CD4-positive, alpha-beta memory T cell (primary cell): ENCODE measurements at regions not wholly inside any gene's neighbourhood (a gene's known extent, or its start where the extent isn't known, plus 50 kb on each side); places are given as distances from the start of the nearest gene placed in this dataset.

Source experiments
- CTCF ChIA-PET: fragments of 350-600 bp; sonication (Branson Sonifier 250); formaldehyde crosslinking; loops from one replicate; lab custom pipeline; 2021; ENCODE audit warnings: inconsistent platforms; ENCODE audit not compliant: partially characterized antibody; lab: Charles Lee
- POLR2A ChIA-PET: fragments of 350-600 bp; sonication (Branson Sonifier 250); formaldehyde crosslinking; loops from one replicate; lab custom pipeline; 2021; ENCODE audit not compliant: partially characterized antibody; lab: Charles Lee
- DNase-seq, 5 donors: peaks; one replicate each; pipeline versions ENCODE4 v3.0.0 to v3.0.0-alpha.2; 2020 to 2022; ENCODE audit warnings: mixed read lengths in 1 of 5
- H3K27ac ChIP-seq: one replicate; pipeline ENCODE4 v1.7.0; 2013; ENCODE audit warnings: low read depth, low read length
- H3K27me3 ChIP-seq: 2 replicates; pipeline ENCODE4 v1.7.0; 2013; ENCODE audit warnings: mild to moderate bottlenecking, low read length, moderate library complexity; ENCODE audit not compliant: insufficient read depth
- H3K36me3 ChIP-seq: 2 replicates; pipeline ENCODE4 v1.7.0; 2013; ENCODE audit warnings: mild to moderate bottlenecking, low read length, moderate library complexity; ENCODE audit not compliant: insufficient read depth
- H3K4me1 ChIP-seq: 2 replicates; pipeline ENCODE4 v1.7.0; 2013; ENCODE audit warnings: mild to moderate bottlenecking, low read length, moderate library complexity; ENCODE audit not compliant: insufficient read depth
- H3K4me3 ChIP-seq, 2 donors: one replicate each; pipeline ENCODE4 v1.7.0; 2013; ENCODE audit warnings: low read length in 2 of 2, mild to moderate bottlenecking in 1 of 2
- H3K9me3 ChIP-seq, 2 donors: one replicate each; pipeline ENCODE4 v1.7.0; 2013; ENCODE audit warnings: low read length in 2 of 2, control low read depth in 1 of 2; ENCODE audit not compliant: control insufficient read depth in 1 of 2
- H3K27ac Mint-ChIP-seq, 7 donors: one replicate each; pipeline ENCODE4 v1.8.0; 2020 to 2021; ENCODE audit warnings: mixed read lengths in 7 of 7, mild to moderate bottlenecking in 6 of 7, inconsistent platforms in 3 of 7, moderate library complexity in 3 of 7
- H3K27me3 Mint-ChIP-seq, 2 donors: one replicate each; pipeline ENCODE4 v1.8.0; 2020 to 2021; ENCODE audit warnings: mixed read lengths in 2 of 2
- H3K36me3 Mint-ChIP-seq, 2 donors: one replicate each; pipeline ENCODE4 v1.8.0; 2020 to 2021; ENCODE audit warnings: mixed read lengths in 2 of 2, inconsistent platforms in 1 of 2, mild to moderate bottlenecking in 1 of 2
- H3K4me1 Mint-ChIP-seq, 4 donors: one replicate each; pipeline ENCODE4 v1.8.0; 2020 to 2021; ENCODE audit warnings: mixed read lengths in 4 of 4, mild to moderate bottlenecking in 1 of 4
- H3K4me3 Mint-ChIP-seq, 8 donors: one replicate each; pipeline ENCODE4 v1.8.0; 2020 to 2021; ENCODE audit warnings: mixed read lengths in 8 of 8, mild to moderate bottlenecking in 7 of 8, moderate library complexity in 6 of 8, inconsistent platforms in 3 of 8
- H3K9me3 Mint-ChIP-seq, 8 donors: one replicate each; pipeline ENCODE4 v1.8.0; 2020 to 2021; ENCODE audit warnings: mixed read lengths in 8 of 8, mild to moderate bottlenecking in 5 of 8, inconsistent platforms in 3 of 8, moderate library complexity in 1 of 8
- intact Hi-C: fragments of 100-400 bp; cut with micrococcal nuclease; formaldehyde crosslinking; loops from one replicate; pipeline ENCODE4 v1.15.1; 2023

DNA sequence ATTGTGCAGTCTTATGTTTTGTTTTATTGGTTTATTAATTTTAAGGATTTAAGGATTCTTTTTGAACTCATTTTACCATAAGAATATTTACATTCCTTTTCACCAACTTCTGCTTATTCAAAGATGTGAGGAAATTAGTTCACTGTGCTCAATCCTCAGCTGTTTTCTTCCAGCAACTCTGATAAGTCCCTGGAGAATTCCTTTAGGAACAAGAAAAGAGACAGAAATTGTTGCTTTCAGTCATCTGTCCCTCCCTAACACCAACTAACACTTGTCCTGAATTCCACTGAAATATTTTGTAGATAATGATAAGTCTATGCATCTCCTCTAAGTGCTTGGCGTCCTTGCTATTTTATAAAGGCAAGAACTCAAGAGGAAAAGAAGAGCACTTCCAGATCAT, 334.8 kb upstream of the MARCKS start:
- Mint-ChIP-seq H3K36me3 (no peaks in the 10 kb centered on the region), H3K4me1 (no peaks in the 10 kb centered on the region), H3K4me3 (no peak overlapping the region), H3K9me3 (no peaks in the 10 kb centered on the region), H3K27ac (no peak overlapping the region), H3K27me3 (peaks cover 0 to 2% of the 10 kb centered on the region in 2 donors)
- no peaks in the 10 kb centered on the region for H3K9me3 ChIP-seq
- ChIA-PET CTCF (no interaction called here), POLR2A (no interaction called here)
- H3K4me1 ChIP-seq = no peaks in the 10 kb centered on the region
- H3K36me3 ChIP-seq = no peaks in the 10 kb centered on the region
- H3K27me3 ChIP-seq = no peaks in the 10 kb centered on the region
- H3K27ac ChIP-seq = no peak overlapping the region
- intact Hi-C loops = no loop called here
- DNase-seq = no peak
- H3K4me3 ChIP-seq = no peak overlapping the region

- ChIA-PET POLR2A (no interaction called here), CTCF (no interaction called here)
- no peak for DNase-seq
- H3K27me3 Mint-ChIP-seq = peaks cover 0 to 2% of the 10 kb centered on the region in 2 donors
- no peaks in the 10 kb centered on the region for H3K9me3 Mint-ChIP-seq
- no peak overlapping the region for H3K27ac Mint-ChIP-seq
- no peak overlapping the region for H3K4me3 ChIP-seq
- H3K4me3 Mint-ChIP-seq = no peak overlapping the region
- no peaks in the 10 kb centered on the region for H3K27me3 ChIP-seq
- H3K36me3 ChIP-seq = no peaks in the 10 kb centered on the region
- H3K4me1 Mint-ChIP-seq = no peaks in the 10 kb centered on the region
- H3K36me3 Mint-ChIP-seq = no peaks in the 10 kb centered on the region
- H3K9me3 ChIP-seq = no peaks in the 10 kb centered on the region
- no peaks in the 10 kb centered on the region for H3K4me1 ChIP-seq
- H3K27ac ChIP-seq = no peak overlapping the region
- intact Hi-C loops = no loop called here
These were observed 332.3 kb upstream of the MARCKS start for GRCh38 chr6:113524826-113525225.

DNA sequence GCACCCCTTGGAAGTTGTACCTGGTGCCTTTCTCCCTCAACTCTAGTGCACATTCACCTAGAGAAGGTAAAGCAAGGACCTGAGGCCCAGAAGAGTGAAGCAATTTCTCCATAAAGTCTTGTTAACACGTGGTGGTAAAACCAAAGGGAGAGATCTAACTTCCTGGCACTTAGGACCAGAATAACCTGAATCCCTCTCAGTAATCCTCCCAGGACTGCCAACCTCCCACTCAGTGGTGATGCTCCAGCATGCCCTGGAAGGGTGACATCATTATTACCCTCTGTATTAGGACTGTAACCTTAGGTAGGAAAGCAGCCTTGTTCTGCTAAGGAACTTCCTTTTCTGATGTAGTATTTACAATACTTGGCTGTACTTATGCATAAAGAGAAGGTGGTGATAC, 330.6 kb upstream of the MARCKS start:
- H3K4me3 Mint-ChIP-seq = no peak overlapping the region
- H3K4me1 Mint-ChIP-seq = no peaks in the 10 kb centered on the region
- H3K27ac Mint-ChIP-seq = no peak overlapping the region
- H3K4me1 ChIP-seq = no peaks in the 10 kb centered on the region
- H3K36me3 ChIP-seq = no peaks in the 10 kb centered on the region
- no peak overlapping the region for H3K4me3 ChIP-seq
- no peaks in the 10 kb centered on the region for H3K36me3 Mint-ChIP-seq
- peaks cover 0 to 2% of the 10 kb centered on the region in 2 donors for H3K27me3 Mint-ChIP-seq
- no peaks in the 10 kb centered on the region for H3K9me3 ChIP-seq
- peaks cover 0 to 4% (median 0%) of the 10 kb centered on the region in 8 donors for H3K9me3 Mint-ChIP-seq
- DNase-seq = no peak
- no peaks in the 10 kb centered on the region for H3K27me3 ChIP-seq
- POLR2A ChIA-PET = no interaction called here
- no peak overlapping the region for H3K27ac ChIP-seq
- intact Hi-C loops = no loop called here
- CTCF ChIA-PET = no interaction called here

DNA sequence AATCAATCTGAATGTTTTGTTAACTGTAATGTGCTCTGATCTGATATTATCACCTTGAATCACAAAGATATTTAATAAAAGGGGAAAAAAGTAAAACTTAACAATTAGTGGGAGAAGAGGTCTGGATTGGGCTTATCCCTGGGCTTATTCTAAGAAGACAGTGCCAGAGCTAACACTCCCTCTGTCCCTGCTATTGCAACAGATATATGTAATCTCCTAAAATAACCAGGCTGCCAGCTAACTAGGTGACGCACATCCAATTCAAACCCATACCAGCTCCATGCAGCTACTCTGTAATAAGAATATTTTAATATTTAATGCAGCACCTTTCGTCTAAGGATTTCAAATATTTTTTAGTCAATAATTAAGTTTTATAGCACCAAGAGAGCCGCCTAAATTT, 330.1 kb upstream of the MARCKS start:
- DNase-seq = no peak
- H3K27me3 Mint-ChIP-seq = peaks cover 0 to 2% of the 10 kb centered on the region in 2 donors
- Histone ChIP-seq H3K9me3 (no peaks in the 10 kb centered on the region), H3K27me3 (no peaks in the 10 kb centered on the region), H3K27ac (no peak overlapping the region), H3K4me1 (no peaks in the 10 kb centered on the region), H3K36me3 (no peaks in the 10 kb centered on the region), H3K4me3 (no peak overlapping the region)
- ChIA-PET CTCF (no interaction called here), POLR2A (no interaction called here)
- no peak overlapping the region for H3K4me3 Mint-ChIP-seq
- H3K36me3 Mint-ChIP-seq = no peaks in the 10 kb centered on the region
- no peak overlapping the region for H3K27ac Mint-ChIP-seq
- intact Hi-C loops = no loop called here
- no peaks in the 10 kb centered on the region for H3K4me1 Mint-ChIP-seq
- H3K9me3 Mint-ChIP-seq = peaks cover 0 to 4% (median 0%) of the 10 kb centered on the region in 8 donors

GRCh38 chr6:113528111-113528510, 329.0 kb upstream of the MARCKS start:
- POLR2A ChIA-PET = no interaction called here
- intact Hi-C loops = no loop called here
- H3K27ac Mint-ChIP-seq = no peak overlapping the region

DNA sequence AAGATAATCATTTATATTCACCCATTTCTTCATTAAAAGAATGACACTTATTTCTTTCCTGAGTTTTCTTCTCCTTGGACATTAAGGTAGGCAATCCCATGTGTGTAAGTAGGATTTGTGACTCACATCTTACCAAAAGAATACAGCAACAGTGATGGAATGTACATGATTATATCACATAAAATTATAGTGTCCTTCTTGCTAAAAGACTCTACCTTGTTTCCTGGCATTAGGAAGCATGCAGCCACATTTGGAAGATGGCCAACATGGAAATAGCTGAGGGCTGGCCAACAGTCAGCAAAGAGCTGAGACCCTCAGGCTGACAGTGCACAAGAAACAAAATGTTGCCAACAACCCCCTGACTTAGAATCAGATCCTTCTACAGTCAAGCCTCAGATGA, 327.9 kb upstream of the MARCKS start:
- ChIA-PET CTCF (no interaction called here), POLR2A (no interaction called here)
- H3K36me3 Mint-ChIP-seq = no peaks in the 10 kb centered on the region
- intact Hi-C loops = no loop called here
- DNase-seq = no peak
- H3K27me3 ChIP-seq = no peaks in the 10 kb centered on the region
- H3K4me3 Mint-ChIP-seq = no peak overlapping the region
- no peak overlapping the region for H3K4me3 ChIP-seq
- no peaks in the 10 kb centered on the region for H3K9me3 ChIP-seq
- no peaks in the 10 kb centered on the region for H3K4me1 Mint-ChIP-seq
- H3K27ac Mint-ChIP-seq = no peak overlapping the region
- no peaks in the 10 kb centered on the region for H3K27me3 Mint-ChIP-seq
- H3K4me1 ChIP-seq = no peaks in the 10 kb centered on the region
- peaks cover 0 to 4% (median 0%) of the 10 kb centered on the region in 8 donors for H3K9me3 Mint-ChIP-seq
- H3K27ac ChIP-seq = no peak overlapping the region
- H3K36me3 ChIP-seq = no peaks in the 10 kb centered on the region

More at GRCh38 chr6:113528111-113528510, 329.0 kb upstream of the MARCKS start:
- Mint-ChIP-seq H3K4me3 (no peak overlapping the region), H3K9me3 (peaks cover 0 to 4% (median 0%) of the 10 kb centered on the region in 8 donors), H3K27me3 (peaks cover 0 to 2% of the 10 kb centered on the region in 2 donors), H3K4me1 (no peaks in the 10 kb centered on the region), H3K36me3 (no peaks in the 10 kb centered on the region)
- DNase-seq = no peak
- no peaks in the 10 kb centered on the region for H3K27me3 ChIP-seq
- no peak overlapping the region for H3K4me3 ChIP-seq
- no peaks in the 10 kb centered on the region for H3K9me3 ChIP-seq
- H3K27ac ChIP-seq = no peak overlapping the region
- H3K36me3 ChIP-seq = no peaks in the 10 kb centered on the region
- H3K4me1 ChIP-seq = no peaks in the 10 kb centered on the region
- CTCF ChIA-PET = no interaction called here

GRCh38 chr6:113529879-113530278, 327.3 kb upstream of the MARCKS start:
- no peak overlapping the region for H3K27ac Mint-ChIP-seq
- H3K4me3 Mint-ChIP-seq = no peak overlapping the region
- intact Hi-C loops = no loop called here
- no peaks in the 10 kb centered on the region for H3K36me3 Mint-ChIP-seq
- Histone ChIP-seq H3K9me3 (no peaks in the 10 kb centered on the region), H3K4me3 (no peak overlapping the region), H3K27me3 (no peaks in the 10 kb centered on the region), H3K36me3 (no peaks in the 10 kb centered on the region), H3K27ac (no peak overlapping the region), H3K4me1 (no peaks in the 10 kb centered on the region)
- no peaks in the 10 kb centered on the region for H3K4me1 Mint-ChIP-seq
- POLR2A ChIA-PET = no interaction called here
- no peak for DNase-seq
- CTCF ChIA-PET = no interaction called here
- H3K27me3 Mint-ChIP-seq = no peaks in the 10 kb centered on the region
- H3K9me3 Mint-ChIP-seq = peaks cover 0 to 4% (median 0%) of the 10 kb centered on the region in 8 donors

DNA sequence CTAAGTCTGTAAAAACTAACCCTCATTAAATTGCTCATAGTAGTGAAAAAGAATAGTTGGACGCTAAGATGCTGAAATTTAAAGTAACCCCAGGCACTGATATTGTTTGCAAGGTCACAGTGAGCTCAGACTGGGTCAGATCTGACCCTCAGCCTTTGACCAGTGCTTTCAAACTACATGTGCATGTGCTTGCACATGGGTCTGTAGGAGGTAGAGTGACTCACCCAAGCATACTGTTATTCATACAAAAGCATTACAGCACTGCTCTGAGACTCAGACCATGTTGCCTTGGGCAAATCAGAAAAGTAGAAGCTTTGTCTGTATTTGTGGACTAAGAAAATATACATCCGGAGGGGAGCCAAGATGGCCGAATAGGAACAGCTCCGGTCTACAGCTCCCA, 326.4 kb upstream of the MARCKS start:
- H3K27ac ChIP-seq = no peak overlapping the region
- no peaks in the 10 kb centered on the region for H3K4me1 ChIP-seq

More for the DNA sequence above, 326.4 kb upstream of the MARCKS start:
- H3K9me3 ChIP-seq = no peaks in the 10 kb centered on the region
- no peaks in the 10 kb centered on the region for H3K36me3 ChIP-seq
- no peak overlapping the region for H3K4me3 ChIP-seq
- CTCF ChIA-PET = no interaction called here
- Mint-ChIP-seq H3K4me1 (no peaks in the 10 kb centered on the region), H3K9me3 (peaks cover 0 to 4% (median 0%) of the 10 kb centered on the region in 8 donors), H3K36me3 (no peaks in the 10 kb centered on the region), H3K27me3 (no peaks in the 10 kb centered on the region), H3K27ac (no peak overlapping the region), H3K4me3 (no peak overlapping the region)
- no peak for DNase-seq
- H3K27me3 ChIP-seq = no peaks in the 10 kb centered on the region
- POLR2A ChIA-PET = no interaction called here
- intact Hi-C loops = no loop called here
